ENCODE measurements at regions not wholly inside any gene's neighbourhood (a gene's known extent, or its start where the extent isn't known, plus 50 kb on each side); places are given as distances from the start of the nearest gene placed in this dataset.

DNA sequence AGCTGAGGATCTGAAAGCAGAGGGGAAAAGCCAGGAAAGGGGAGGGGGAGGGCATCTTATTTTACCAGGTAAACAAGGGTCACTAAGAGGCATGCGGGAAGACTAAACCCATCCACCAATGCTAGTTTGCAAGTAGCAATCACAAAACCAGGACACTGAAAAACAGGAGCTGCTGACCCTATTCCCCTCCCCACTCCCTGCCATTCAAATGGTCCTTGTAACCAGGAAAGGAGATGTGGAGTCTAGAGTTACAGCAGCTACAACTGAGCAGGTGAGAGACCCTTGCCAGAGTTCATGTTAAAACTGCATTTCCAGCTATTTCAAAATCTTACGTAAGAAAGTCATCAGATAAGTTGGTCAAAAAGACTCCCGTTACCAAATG, 85.3 kb upstream of the SIMC1 start:
- no peaks in the 10 kb centered on the region for H3K9me3 ChIP-seq
- WGBS, 2 donors, result 79 to 83% methylated on average over 3 of the region's 3 CpGs
- intact Hi-C loops (cut with DNase I), result no loop called here
- H3K4me3 ChIP-seq, result no peak overlapping the region
- no peaks in the 10 kb centered on the region for H3K36me3 ChIP-seq
- DNase-seq (no peak), FAIRE-seq (no peak), ATAC-seq (no peak)
- TF ChIP-seq, protein P1, sequence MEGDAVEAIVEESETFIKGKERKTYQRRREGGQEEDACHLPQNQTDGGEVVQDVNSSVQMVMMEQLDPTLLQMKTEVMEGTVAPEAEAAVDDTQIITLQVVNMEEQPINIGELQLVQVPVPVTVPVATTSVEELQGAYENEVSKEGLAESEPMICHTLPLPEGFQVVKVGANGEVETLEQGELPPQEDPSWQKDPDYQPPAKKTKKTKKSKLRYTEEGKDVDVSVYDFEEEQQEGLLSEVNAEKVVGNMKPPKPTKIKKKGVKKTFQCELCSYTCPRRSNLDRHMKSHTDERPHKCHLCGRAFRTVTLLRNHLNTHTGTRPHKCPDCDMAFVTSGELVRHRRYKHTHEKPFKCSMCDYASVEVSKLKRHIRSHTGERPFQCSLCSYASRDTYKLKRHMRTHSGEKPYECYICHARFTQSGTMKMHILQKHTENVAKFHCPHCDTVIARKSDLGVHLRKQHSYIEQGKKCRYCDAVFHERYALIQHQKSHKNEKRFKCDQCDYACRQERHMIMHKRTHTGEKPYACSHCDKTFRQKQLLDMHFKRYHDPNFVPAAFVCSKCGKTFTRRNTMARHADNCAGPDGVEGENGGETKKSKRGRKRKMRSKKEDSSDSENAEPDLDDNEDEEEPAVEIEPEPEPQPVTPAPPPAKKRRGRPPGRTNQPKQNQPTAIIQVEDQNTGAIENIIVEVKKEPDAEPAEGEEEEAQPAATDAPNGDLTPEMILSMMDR (IDR thresholded peaks at IDR 0.05), result no peak
- H3K27me3 ChIP-seq, result no peaks in the 10 kb centered on the region
- no peak overlapping the region for H3K27ac ChIP-seq
- no peaks in the 10 kb centered on the region for H3K4me1 ChIP-seq

DNA sequence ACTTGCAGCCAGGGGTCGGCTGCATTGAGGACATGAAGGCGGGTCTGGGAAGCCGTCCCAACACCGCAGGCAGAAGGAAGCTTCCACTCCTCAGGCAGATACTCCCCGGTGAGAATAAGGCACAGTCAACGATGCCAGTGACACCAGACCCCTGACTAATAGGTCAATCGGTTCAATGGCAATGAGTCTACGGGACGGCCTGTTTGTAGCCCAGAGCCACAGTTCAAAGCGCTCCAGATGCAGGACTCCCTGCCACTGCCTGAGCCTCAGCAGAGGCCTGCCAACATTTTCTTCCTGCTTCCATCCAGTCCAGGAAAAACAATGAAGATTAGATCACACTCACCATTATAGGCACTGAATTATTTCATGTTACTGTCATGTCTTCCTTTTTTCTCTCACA, 84.5 kb upstream of the SIMC1 start:
- ATAC-seq (no peak), FAIRE-seq (no peak), DNase-seq (no peak)
- H3K4me3 ChIP-seq, result no peak overlapping the region
- no peaks in the 10 kb centered on the region for H3K4me1 ChIP-seq
- no peaks in the 10 kb centered on the region for H3K27me3 ChIP-seq
- no peaks in the 10 kb centered on the region for H3K36me3 ChIP-seq
- WGBS, 2 donors, result 67 to 73% methylated on average over 10 of the region's 10 CpGs
- intact Hi-C loops (cut with DNase I), result no loop called here
- TF ChIP-seq, protein P1 (IDR thresholded peaks at IDR 0.05), result no peak
- no peak overlapping the region for H3K27ac ChIP-seq
- H3K9me3 ChIP-seq, result no peaks in the 10 kb centered on the region

DNA sequence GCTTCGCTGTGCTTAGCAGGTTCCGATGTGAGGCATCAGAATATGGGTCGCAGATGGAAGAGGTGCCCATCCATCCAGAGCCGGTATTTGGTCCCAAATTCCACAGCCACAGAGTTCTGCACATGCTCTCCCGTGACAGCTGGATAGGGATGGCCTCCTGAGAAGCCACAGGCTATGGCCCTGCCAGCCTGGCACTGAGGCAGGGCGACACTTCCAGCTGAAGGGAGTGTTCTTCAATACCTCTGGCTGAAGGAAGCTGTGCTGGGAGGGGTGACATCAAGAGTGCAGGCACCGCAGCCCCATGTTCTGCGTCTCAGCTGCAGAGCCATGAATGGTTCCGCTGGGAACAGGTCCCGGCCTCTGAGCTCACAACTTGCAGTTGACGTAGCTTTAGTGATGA, 83.4 kb upstream of the SIMC1 start:
- H3K4me3 ChIP-seq, result no peak overlapping the region
- ATAC-seq, result no peak
- 87 to 94% methylated on average over 11 of the region's 11 CpGs for WGBS, 2 donors
- H3K9me3 ChIP-seq, result no peaks in the 10 kb centered on the region
- no peak for DNase-seq
- no peaks in the 10 kb centered on the region for H3K4me1 ChIP-seq
- TF ChIP-seq, protein P1 (IDR thresholded peaks at IDR 0.05), result no peak
- H3K27ac ChIP-seq, result no peak overlapping the region
- H3K36me3 ChIP-seq, result no peaks in the 10 kb centered on the region
- FAIRE-seq, result no peak
- intact Hi-C loops (cut with DNase I), result no loop called here
- no peaks in the 10 kb centered on the region for H3K27me3 ChIP-seq

DNA sequence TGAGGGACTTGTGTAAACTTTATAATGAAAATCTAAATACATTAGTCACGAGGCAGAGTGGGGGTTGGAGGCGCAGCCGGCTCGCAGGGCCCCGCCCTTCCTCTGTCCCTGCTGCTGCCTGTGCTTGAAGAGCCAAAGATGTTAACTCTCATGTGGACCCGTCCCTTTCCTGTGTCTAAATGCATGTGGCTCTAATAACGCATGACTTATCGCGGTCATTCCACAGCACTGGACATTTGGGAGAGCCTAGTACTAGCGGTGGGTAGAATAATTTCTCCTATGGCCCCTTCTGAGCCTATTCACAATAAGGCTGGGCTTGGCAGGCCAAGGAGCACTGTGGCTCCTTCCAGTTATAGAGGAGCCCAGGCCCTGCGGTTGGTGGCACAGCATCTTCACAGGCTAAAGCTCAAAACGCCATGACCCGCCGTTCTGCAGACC, 82.3 kb upstream of the SIMC1 start:
- no peak for DNase-seq
- no peak overlapping the region for H3K4me3 ChIP-seq
- H3K4me1 ChIP-seq, result no peaks in the 10 kb centered on the region
- H3K9me3 ChIP-seq, result no peaks in the 10 kb centered on the region
- ATAC-seq, result no peak
- H3K27ac ChIP-seq, result no peak overlapping the region
- WGBS, 2 donors, result 74 to 80% methylated on average over 14 of the region's 14 CpGs
- TF ChIP-seq, protein P1 (IDR thresholded peaks at IDR 0.05), result no peak
- intact Hi-C loops (cut with DNase I), result no loop called here
- H3K36me3 ChIP-seq, result no peaks in the 10 kb centered on the region
- FAIRE-seq, result no peak
- no peaks in the 10 kb centered on the region for H3K27me3 ChIP-seq

DNA sequence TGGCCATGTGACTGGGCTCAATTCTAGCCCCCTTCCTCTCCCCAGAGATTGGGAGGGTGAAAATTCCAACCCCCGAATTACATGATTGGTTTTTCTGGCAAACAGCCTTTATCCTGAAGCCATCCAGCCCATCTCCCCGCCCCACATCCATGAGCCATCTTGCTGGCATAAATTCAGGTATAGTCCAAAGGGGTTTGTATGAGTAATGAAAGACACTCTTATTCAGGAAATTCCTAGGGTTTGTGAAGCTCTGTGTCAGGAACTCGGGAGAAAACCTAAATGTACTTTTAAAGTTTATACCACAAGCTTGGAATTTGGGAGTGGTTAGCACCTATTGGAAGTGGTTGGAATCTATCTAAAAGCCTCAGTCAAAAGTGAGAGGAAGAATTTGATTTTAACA, 80.6 kb upstream of the SIMC1 start:
- no peak for ATAC-seq
- H3K4me1 ChIP-seq, result no peaks in the 10 kb centered on the region
- DNase-seq, result no peak
- H3K36me3 ChIP-seq, result no peaks in the 10 kb centered on the region
- no peaks in the 10 kb centered on the region for H3K9me3 ChIP-seq
- H3K4me3 ChIP-seq, result no peak overlapping the region
- intact Hi-C loops (cut with DNase I), result no loop called here
- no peak overlapping the region for H3K27ac ChIP-seq
- no peaks in the 10 kb centered on the region for H3K27me3 ChIP-seq
- TF ChIP-seq, protein P1 (IDR thresholded peaks at IDR 0.05), result no peak
- 68 to 76% methylated on average over 3 of the region's 3 CpGs for WGBS, 2 donors
- FAIRE-seq, result no peak

All from pancreas (tissue), 10 donors.